ENCODE measurements at regions not wholly inside any gene's neighbourhood (a gene's known extent, or its start where the extent isn't known, plus 50 kb on each side); places are given as distances from the start of the nearest gene placed in this dataset.
"Not testable (repeated sequence)": the region's sequence is repeated elsewhere in the genome, so short reads cannot be mapped to it uniquely, and the experiment has no call there.

GRCh38 chr2:94579221-94579620, 292.0 kb upstream of the TEKT4 start:
- TF ChIP-seq CTCF, ZNF24 (tag by site-specific recombination; IDR thresholded peaks at IDR 0.05): not testable (repeated sequence)

Data from HEK293 (cell line).